ENCODE measurements at regions not wholly inside any gene's neighbourhood (a gene's known extent, or its start where the extent isn't known, plus 50 kb on each side); places are given as distances from the start of the nearest gene placed in this dataset.

- ATAC-seq (no peak), DNase-seq (no peak)
- no peak for TF ChIP-seq CTCF (IDR thresholded peaks at IDR 0.05)
- Histone ChIP-seq H3K9me3 (no peaks in the 10 kb centered on the region), H3K27ac (no peak overlapping the region), H3K27me3 (no peaks in the 10 kb centered on the region), H3K36me3 (no peaks in the 10 kb centered on the region), H3K4me3 (no peak overlapping the region), H3K4me1 (no peaks in the 10 kb centered on the region)
- intact Hi-C loops (cut with DNase I), result no loop called here
Observed at GRCh38 chr12:126389961-126390360, 1324.7 kb downstream of the AACS start.

GRCh38 chr12:126390969-126391566 is 1325.8 kb downstream of the AACS start:
- intact Hi-C loops (cut with DNase I), result no loop called here
- DNase-seq (no peak), ATAC-seq (no peak)
- no peak overlapping the region for H3K27ac ChIP-seq
- no peak for TF ChIP-seq CTCF (IDR thresholded peaks at IDR 0.05)
- no peaks in the 10 kb centered on the region for H3K36me3 ChIP-seq
- no peaks in the 10 kb centered on the region for H3K27me3 ChIP-seq
- no peak overlapping the region for H3K4me3 ChIP-seq
- H3K9me3 ChIP-seq, result no peaks in the 10 kb centered on the region
- H3K4me1 ChIP-seq, result no peaks in the 10 kb centered on the region

- Histone ChIP-seq H3K27ac (no peak overlapping the region), H3K9me3 (no peaks in the 10 kb centered on the region), H3K27me3 (no peaks in the 10 kb centered on the region), H3K4me3 (no peak overlapping the region), H3K4me1 (no peaks in the 10 kb centered on the region), H3K36me3 (no peaks in the 10 kb centered on the region)
- intact Hi-C loops (cut with DNase I), result no loop called here
- no peak for TF ChIP-seq CTCF (IDR thresholded peaks at IDR 0.05)
- DNase-seq, result no peak
- ATAC-seq, result no peak
Observed at GRCh38 chr12:126396536-126396935, 1331.3 kb downstream of the AACS start.

- H3K4me3 ChIP-seq, result no peak overlapping the region
- H3K27me3 ChIP-seq, result no peaks in the 10 kb centered on the region
- H3K27ac ChIP-seq, result no peak overlapping the region
- no peaks in the 10 kb centered on the region for H3K36me3 ChIP-seq
- no peak for TF ChIP-seq CTCF (IDR thresholded peaks at IDR 0.05)
- H3K4me1 ChIP-seq, result no peaks in the 10 kb centered on the region
- DNase-seq, result no peak
- H3K9me3 ChIP-seq, result no peaks in the 10 kb centered on the region
- no peak for ATAC-seq
- intact Hi-C loops (cut with DNase I), result no loop called here
Observed at GRCh38 chr12:126397071-126397581, 1331.9 kb downstream of the AACS start.

- Histone ChIP-seq H3K9me3 (no peaks in the 10 kb centered on the region), H3K4me3 (no peak overlapping the region), H3K36me3 (no peaks in the 10 kb centered on the region), H3K27ac (no peak overlapping the region), H3K27me3 (no peaks in the 10 kb centered on the region), H3K4me1 (no peaks in the 10 kb centered on the region)
- ATAC-seq (no peak), DNase-seq (no peak)
- no peak for TF ChIP-seq CTCF (IDR thresholded peaks at IDR 0.05)
- intact Hi-C loops (cut with DNase I), result no loop called here
Observed at GRCh38 chr12:126397660-126398059, 1332.4 kb downstream of the AACS start.

GRCh38 chr12:126400831-126401230 is 1335.6 kb downstream of the AACS start:
- intact Hi-C loops (cut with DNase I), result no loop called here
- no peak overlapping the region for H3K27ac ChIP-seq
- no peaks in the 10 kb centered on the region for H3K9me3 ChIP-seq
- no peak for TF ChIP-seq CTCF (IDR thresholded peaks at IDR 0.05)
- no peak for ATAC-seq
- no peaks in the 10 kb centered on the region for H3K27me3 ChIP-seq
- no peaks in the 10 kb centered on the region for H3K4me1 ChIP-seq
- no peak overlapping the region for H3K4me3 ChIP-seq
- H3K36me3 ChIP-seq, result no peaks in the 10 kb centered on the region
- no peak for DNase-seq

Measured in upper lobe of right lung (tissue), 1 donor.